ENCODE measurements at regions not wholly inside any gene's neighbourhood (a gene's known extent, or its start where the extent isn't known, plus 50 kb on each side); places are given as distances from the start of the nearest gene placed in this dataset.

DNA sequence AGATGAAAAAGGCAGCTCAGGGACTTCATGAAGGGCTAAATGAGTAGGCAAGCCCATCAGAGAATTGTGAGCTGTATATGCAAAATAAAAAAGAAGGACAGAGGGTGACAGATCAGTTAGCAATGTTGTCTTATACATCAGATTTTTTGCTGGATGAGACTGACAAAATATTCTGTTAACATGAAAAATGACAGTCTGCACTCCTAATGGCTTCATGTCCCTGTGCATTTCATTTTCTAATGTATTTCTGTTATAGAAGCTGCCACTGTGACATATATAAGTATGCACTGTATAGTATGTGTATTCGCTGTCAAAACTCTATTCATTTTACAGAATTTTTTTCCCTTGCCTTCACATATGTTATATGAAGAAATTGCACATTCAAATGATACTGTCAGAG lies 559.5 kb downstream of the DMRTA1 start:
- H3K36me3 ChIP-seq, result no peaks in the 10 kb centered on the region
- DNase-seq (ENCODE audit: low spot score), result no peak
- H3K27ac ChIP-seq, result no peak overlapping the region
- no peak overlapping the region for H3K4me3 ChIP-seq
- H3K27me3 ChIP-seq (replicated peaks; ENCODE audit: insufficient read depth), result no peaks in the 10 kb centered on the region
- WGBS, result 96% methylated on average over 1 of the region's 1 CpG
- intact Hi-C loops (cut with DNase I), result no loop called here
- TF ChIP-seq, protein P1, sequence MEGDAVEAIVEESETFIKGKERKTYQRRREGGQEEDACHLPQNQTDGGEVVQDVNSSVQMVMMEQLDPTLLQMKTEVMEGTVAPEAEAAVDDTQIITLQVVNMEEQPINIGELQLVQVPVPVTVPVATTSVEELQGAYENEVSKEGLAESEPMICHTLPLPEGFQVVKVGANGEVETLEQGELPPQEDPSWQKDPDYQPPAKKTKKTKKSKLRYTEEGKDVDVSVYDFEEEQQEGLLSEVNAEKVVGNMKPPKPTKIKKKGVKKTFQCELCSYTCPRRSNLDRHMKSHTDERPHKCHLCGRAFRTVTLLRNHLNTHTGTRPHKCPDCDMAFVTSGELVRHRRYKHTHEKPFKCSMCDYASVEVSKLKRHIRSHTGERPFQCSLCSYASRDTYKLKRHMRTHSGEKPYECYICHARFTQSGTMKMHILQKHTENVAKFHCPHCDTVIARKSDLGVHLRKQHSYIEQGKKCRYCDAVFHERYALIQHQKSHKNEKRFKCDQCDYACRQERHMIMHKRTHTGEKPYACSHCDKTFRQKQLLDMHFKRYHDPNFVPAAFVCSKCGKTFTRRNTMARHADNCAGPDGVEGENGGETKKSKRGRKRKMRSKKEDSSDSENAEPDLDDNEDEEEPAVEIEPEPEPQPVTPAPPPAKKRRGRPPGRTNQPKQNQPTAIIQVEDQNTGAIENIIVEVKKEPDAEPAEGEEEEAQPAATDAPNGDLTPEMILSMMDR (IDR thresholded peaks at IDR 0.05), result no peak
- no peak for TF ChIP-seq POLR2A (IDR thresholded peaks at IDR 0.05)
- TF ChIP-seq POLR2AphosphoS5 (IDR thresholded peaks at IDR 0.05), result no peak
- no peaks in the 10 kb centered on the region for H3K9me3 ChIP-seq
- no peaks in the 10 kb centered on the region for H3K4me1 ChIP-seq (replicated peaks)

DNA sequence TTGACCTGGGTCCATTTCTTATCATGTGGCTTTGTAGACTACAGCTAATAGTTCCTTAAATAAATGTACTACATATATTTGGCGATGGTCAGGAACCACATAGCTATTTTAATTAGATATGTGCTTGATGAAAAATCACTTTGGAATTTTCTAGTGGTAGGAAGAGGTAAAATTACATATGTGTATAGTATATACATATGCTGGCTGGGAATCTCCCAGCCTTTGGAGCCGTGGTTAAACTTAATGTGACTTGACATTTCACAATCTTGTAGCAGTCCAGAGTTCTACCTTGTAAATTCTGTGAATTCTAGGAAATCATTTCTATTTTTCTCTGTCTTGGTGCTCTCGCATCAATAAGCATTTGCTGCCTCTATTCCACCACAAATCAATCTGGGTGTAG lies 565.0 kb downstream of the DMRTA1 start:
- H3K9me3 ChIP-seq, result no peaks in the 10 kb centered on the region
- 86% methylated on average over 3 of the region's 3 CpGs for WGBS
- no peak overlapping the region for H3K4me3 ChIP-seq
- no peak overlapping the region for H3K27ac ChIP-seq
- H3K4me1 ChIP-seq (replicated peaks), result no peaks in the 10 kb centered on the region
- no peaks in the 10 kb centered on the region for H3K27me3 ChIP-seq (replicated peaks; ENCODE audit: insufficient read depth)
- intact Hi-C loops (cut with DNase I), result no loop called here
- H3K36me3 ChIP-seq, result no peaks in the 10 kb centered on the region
- TF ChIP-seq POLR2AphosphoS5 (IDR thresholded peaks at IDR 0.05) (no peak), POLR2A (IDR thresholded peaks at IDR 0.05) (no peak)
- TF ChIP-seq, protein P1 (IDR thresholded peaks at IDR 0.05), result no peak
- no peak for DNase-seq (ENCODE audit: low spot score)

DNA sequence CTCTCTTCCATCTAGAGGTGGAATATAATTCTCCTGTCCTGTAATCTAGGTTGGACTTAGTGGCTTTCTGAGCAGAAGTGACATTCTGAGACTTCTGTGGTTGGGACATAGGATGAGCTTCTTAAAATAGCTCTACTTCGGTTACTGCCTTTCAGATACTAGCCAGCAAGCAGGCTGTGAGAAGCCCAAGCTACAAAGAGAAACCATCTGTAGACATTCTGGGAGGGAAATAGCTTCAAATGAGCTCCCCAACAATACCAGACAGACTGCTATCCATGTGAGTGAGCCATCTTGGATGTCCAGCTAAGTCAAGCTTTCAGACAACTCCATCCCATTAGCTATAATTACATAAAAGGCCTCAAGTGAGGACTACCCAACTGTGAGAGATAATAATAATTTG lies 568.9 kb downstream of the DMRTA1 start:
- H3K9me3 ChIP-seq, result no peaks in the 10 kb centered on the region
- DNase-seq (ENCODE audit: low spot score), result no peak
- no peak overlapping the region for H3K27ac ChIP-seq
- H3K36me3 ChIP-seq, result no peaks in the 10 kb centered on the region
- no peak for TF ChIP-seq POLR2AphosphoS5 (IDR thresholded peaks at IDR 0.05)
- TF ChIP-seq, protein P1 (IDR thresholded peaks at IDR 0.05), result no peak
- intact Hi-C loops (cut with DNase I), result no loop called here
- no peaks in the 10 kb centered on the region for H3K27me3 ChIP-seq (replicated peaks; ENCODE audit: insufficient read depth)
- no peak overlapping the region for H3K4me3 ChIP-seq
- no peaks in the 10 kb centered on the region for H3K4me1 ChIP-seq (replicated peaks)
- WGBS, result 84% methylated on average over 1 of the region's 1 CpG

DNA sequence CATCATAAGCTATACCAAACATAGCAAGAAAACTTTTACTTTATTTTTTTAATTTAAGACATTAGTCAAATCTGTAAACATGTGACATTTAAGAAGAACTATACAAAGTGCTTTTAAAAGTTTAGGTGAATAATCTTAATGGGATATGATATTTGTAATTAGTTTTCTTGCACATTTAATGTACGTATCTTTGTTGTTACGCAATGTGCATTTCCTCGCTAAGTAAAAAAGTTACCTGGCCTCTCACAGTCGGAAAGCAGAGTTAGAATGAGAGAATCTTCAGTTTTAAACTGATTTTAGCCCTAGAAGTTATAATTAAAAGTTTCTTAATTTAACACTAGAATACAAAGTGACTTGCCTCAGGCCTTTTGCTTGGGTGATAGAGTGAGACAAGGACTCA lies 589.8 kb downstream of the DMRTA1 start:
- intact Hi-C loops (cut with DNase I), result no loop called here
- Histone ChIP-seq H3K27ac (no peak overlapping the region), H3K9me3 (no peaks in the 10 kb centered on the region), H3K36me3 (no peaks in the 10 kb centered on the region), H3K4me1 (replicated peaks) (no peaks in the 10 kb centered on the region), H3K27me3 (replicated peaks; ENCODE audit: insufficient read depth) (no peaks in the 10 kb centered on the region), H3K4me3 (no peak overlapping the region)
- TF ChIP-seq POLR2AphosphoS5 (IDR thresholded peaks at IDR 0.05) (no peak), POLR2A (IDR thresholded peaks at IDR 0.05) (no peak)
- TF ChIP-seq, protein P1 (IDR thresholded peaks at IDR 0.05), result no peak
- 77% methylated on average over 4 of the region's 4 CpGs for WGBS
- no peak for DNase-seq (ENCODE audit: low spot score)

DNA sequence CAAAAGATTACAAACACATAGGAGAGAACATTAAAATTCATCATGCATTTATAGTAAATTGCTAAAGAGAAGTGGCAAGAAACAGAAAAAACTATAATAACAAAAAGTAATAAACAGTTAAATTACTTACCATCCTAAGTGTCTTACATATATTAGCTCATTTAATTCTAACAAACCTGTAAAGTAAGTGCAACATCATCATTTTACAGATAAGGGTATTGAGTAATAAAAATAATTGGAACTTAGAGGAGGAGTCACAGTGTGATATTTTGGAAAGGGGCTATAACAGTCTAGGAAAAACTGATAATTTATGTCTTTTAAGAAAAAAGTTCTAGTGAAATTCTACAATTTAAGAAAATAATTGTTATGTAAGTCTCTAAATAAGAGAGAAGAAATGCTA lies 592.8 kb downstream of the DMRTA1 start:
- intact Hi-C loops (cut with DNase I), result no loop called here
- Histone ChIP-seq H3K27me3 (replicated peaks; ENCODE audit: insufficient read depth) (no peaks in the 10 kb centered on the region), H3K4me1 (replicated peaks) (no peaks in the 10 kb centered on the region), H3K36me3 (no peaks in the 10 kb centered on the region), H3K4me3 (no peak overlapping the region), H3K27ac (no peak overlapping the region), H3K9me3 (no peaks in the 10 kb centered on the region)
- no peak for DNase-seq (ENCODE audit: low spot score)
- TF ChIP-seq, protein P1 (IDR thresholded peaks at IDR 0.05), result no peak
- TF ChIP-seq POLR2AphosphoS5 (IDR thresholded peaks at IDR 0.05), result no peak
- TF ChIP-seq POLR2A (IDR thresholded peaks at IDR 0.05), result no peak

All from prostate gland (tissue), 2 donors.